ENCODE measurements at regions not wholly inside any gene's neighbourhood (a gene's known extent, or its start where the extent isn't known, plus 50 kb on each side); places are given as distances from the start of the nearest gene placed in this dataset.

DNA sequence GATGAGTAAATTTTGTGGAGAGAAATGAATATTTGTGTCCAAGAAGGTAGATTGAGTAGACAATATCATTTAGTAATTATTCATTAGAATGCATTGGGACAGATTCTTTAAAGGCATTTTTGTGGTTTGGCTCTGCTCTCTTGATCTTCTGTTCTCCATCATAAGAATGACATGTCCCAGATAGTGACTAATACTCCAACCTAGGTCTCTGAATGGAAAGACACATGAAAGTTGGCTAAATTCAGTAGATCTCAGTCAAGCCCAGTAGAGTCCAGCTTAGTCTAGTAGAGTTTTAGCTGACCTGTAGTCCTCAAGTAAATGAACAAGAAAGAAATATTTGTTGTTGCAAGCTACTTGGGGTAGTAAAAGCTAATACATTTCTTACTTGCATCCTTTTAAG, 61.8 kb upstream of the DNAH14 start:
- no peak for DNase-seq
- ATAC-seq (ENCODE audit: poor library complexity), result no peak
- no peaks in the 10 kb centered on the region for H3K27me3 ChIP-seq (ENCODE audit: control insufficient read depth in 1 of 2, insufficient read depth in 2 of 2, low read length in 2 of 2)
- no peak overlapping the region for H3K4me3 Mint-ChIP-seq
- H3K27ac Mint-ChIP-seq, result no peak overlapping the region
- no peak overlapping the region for H3K27ac ChIP-seq (ENCODE audit: low read depth in 1 of 2, low read length in 2 of 2)
- peaks cover 3% of the 10 kb centered on the region for H3K9me3 Mint-ChIP-seq
- H3K36me3 Mint-ChIP-seq (ENCODE audit: low read depth), result no peaks in the 10 kb centered on the region
- POLR2A ChIA-PET, result no interaction called here
- H3K4me3 ChIP-seq (ENCODE audit: low read length), result no peak overlapping the region
- H3K36me3 ChIP-seq (ENCODE audit: insufficient read depth, low read length), result no peaks in the 10 kb centered on the region
- CTCF ChIA-PET, result no interaction called here
- H3K9me3 ChIP-seq (ENCODE audit: control insufficient read depth in 1 of 2, insufficient read depth in 1 of 2, low read length in 2 of 2), result peaks cover 0 to 7% of the 10 kb centered on the region in 2 experiments
- TF ChIP-seq, protein P1, sequence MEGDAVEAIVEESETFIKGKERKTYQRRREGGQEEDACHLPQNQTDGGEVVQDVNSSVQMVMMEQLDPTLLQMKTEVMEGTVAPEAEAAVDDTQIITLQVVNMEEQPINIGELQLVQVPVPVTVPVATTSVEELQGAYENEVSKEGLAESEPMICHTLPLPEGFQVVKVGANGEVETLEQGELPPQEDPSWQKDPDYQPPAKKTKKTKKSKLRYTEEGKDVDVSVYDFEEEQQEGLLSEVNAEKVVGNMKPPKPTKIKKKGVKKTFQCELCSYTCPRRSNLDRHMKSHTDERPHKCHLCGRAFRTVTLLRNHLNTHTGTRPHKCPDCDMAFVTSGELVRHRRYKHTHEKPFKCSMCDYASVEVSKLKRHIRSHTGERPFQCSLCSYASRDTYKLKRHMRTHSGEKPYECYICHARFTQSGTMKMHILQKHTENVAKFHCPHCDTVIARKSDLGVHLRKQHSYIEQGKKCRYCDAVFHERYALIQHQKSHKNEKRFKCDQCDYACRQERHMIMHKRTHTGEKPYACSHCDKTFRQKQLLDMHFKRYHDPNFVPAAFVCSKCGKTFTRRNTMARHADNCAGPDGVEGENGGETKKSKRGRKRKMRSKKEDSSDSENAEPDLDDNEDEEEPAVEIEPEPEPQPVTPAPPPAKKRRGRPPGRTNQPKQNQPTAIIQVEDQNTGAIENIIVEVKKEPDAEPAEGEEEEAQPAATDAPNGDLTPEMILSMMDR (IDR thresholded peaks at IDR 0.05), result no peak
- peaks cover 20% of the 10 kb centered on the region for H3K27me3 Mint-ChIP-seq
- no peaks in the 10 kb centered on the region for H3K4me1 Mint-ChIP-seq (ENCODE audit: low read depth)
- no peaks in the 10 kb centered on the region for H3K4me1 ChIP-seq (ENCODE audit: insufficient read depth, low read length)
- intact Hi-C loops (cut with DNase I, micrococcal nuclease), result no loop called here

DNA sequence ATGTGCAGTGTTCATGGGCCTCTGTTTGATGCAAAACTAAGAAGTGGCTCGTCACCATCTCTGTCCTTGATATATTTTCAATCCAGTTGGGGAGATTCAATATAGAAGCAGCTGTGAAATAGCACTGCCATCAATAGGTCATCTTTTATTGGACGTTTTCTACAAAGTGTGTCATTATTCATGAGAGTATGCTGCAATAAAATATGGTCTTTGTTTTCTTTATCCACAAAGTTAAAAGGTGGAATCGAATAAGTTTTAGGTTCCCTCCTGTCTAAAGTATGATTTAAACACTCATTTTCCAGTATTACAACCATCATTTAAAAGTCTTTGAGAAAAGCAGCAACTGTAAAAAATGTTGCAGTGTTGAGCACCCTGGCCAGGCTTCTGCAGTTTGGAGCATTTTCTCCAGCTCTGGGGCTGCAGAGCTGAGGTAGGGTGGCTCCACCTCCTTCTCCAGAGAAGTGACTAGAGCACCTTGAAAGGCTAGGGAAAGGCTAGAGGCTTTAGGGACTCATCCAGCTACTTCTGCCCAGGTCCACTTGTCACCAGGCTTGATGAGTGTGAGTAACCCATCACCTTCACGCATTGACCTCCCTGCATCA, 56.5 kb upstream of the DNAH14 start:
- TF ChIP-seq, protein P1 (IDR thresholded peaks at IDR 0.05), result no peak
- peaks cover 11% of the 10 kb centered on the region for H3K27me3 Mint-ChIP-seq
- H3K9me3 ChIP-seq (ENCODE audit: control insufficient read depth in 1 of 2, insufficient read depth in 1 of 2, low read length in 2 of 2), result no peaks in the 10 kb centered on the region
- no peaks in the 10 kb centered on the region for H3K4me1 ChIP-seq (ENCODE audit: insufficient read depth, low read length)
- H3K36me3 Mint-ChIP-seq (ENCODE audit: low read depth), result no peaks in the 10 kb centered on the region
- no peaks in the 10 kb centered on the region for H3K4me1 Mint-ChIP-seq (ENCODE audit: low read depth)
- DNase-seq, result no peak
- H3K27me3 ChIP-seq (ENCODE audit: control insufficient read depth in 1 of 2, insufficient read depth in 2 of 2, low read length in 2 of 2), result no peaks in the 10 kb centered on the region
- no peak overlapping the region for H3K27ac Mint-ChIP-seq
- ChIA-PET CTCF (interaction anchor here (2.3 kb wide), 1 partner anchor 10 kb away, joined by 5 read pairs; no protein-coding TSS in a partner anchor), POLR2A (no interaction called here)
- no peaks in the 10 kb centered on the region for H3K9me3 Mint-ChIP-seq
- no peak overlapping the region for H3K27ac ChIP-seq (ENCODE audit: low read depth in 1 of 2, low read length in 2 of 2)
- intact Hi-C loops (cut with DNase I, micrococcal nuclease), result no loop called here
- no peaks in the 10 kb centered on the region for H3K36me3 ChIP-seq (ENCODE audit: insufficient read depth, low read length)
- H3K4me3 ChIP-seq (ENCODE audit: low read length), result no peak overlapping the region
- no peak for ATAC-seq (ENCODE audit: poor library complexity)
- H3K4me3 Mint-ChIP-seq, result no peak overlapping the region

DNA sequence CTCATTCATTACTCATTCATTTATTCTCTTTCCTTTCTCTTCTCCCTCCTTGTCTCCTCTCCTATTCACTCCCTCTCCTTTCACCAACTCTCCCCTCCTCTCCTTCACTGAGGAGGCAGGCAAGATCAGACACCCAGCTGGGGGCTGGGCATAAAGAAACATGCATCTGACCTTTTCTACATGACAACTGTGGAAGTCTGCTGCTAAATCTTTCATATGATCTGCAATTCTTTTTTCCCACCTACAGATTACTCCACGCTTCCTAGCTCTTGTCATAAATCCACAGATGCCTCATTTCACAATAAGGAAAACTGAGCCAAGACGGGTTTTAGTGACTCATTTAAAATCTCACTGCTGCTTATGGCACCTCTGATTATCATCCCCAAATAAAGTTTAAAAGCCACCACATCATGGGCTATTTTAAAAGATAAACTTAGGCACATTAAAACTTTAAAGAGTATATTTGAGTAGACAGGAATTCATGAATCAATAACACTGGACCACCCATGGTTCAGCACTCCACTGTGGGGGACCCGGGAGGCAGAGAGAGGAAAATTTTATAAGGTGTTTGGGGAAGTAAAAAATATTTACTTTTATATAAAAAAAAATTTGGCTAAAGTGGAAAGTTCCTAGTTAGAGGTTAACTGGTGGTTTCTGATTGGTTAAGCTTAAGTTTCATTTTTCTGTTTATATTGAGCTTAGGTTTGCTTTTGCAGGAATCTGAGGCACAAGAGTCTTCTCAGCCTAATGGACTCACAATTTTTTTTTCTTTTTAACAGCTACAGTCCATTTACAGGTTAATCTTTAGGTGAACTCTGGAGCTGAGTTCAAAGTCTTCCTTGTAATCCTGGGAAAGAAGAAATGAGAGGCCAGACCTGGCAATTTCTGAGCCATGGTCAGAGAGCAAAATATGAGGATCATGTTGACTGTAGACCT, 55.8 kb upstream of the DNAH14 start:
- POLR2A ChIA-PET, result no interaction called here
- H3K4me3 Mint-ChIP-seq, result no peak overlapping the region
- DNase-seq, result no peak

More for the DNA sequence above, 55.8 kb upstream of the DNAH14 start:
- Histone ChIP-seq H3K27me3 (ENCODE audit: control insufficient read depth in 1 of 2, insufficient read depth in 2 of 2, low read length in 2 of 2) (peaks cover 0 to 4% of the 10 kb centered on the region in 2 experiments), H3K4me3 (ENCODE audit: low read length) (no peak overlapping the region), H3K36me3 (ENCODE audit: insufficient read depth, low read length) (no peaks in the 10 kb centered on the region), H3K4me1 (ENCODE audit: insufficient read depth, low read length) (no peaks in the 10 kb centered on the region), H3K9me3 (ENCODE audit: control insufficient read depth in 1 of 2, insufficient read depth in 1 of 2, low read length in 2 of 2) (no peaks in the 10 kb centered on the region), H3K27ac (ENCODE audit: low read depth in 1 of 2, low read length in 2 of 2) (no peak overlapping the region)
- no peak for ATAC-seq (ENCODE audit: poor library complexity)
- no peaks in the 10 kb centered on the region for H3K36me3 Mint-ChIP-seq (ENCODE audit: low read depth)
- H3K27me3 Mint-ChIP-seq, result peaks cover 18% of the 10 kb centered on the region
- intact Hi-C loops (cut with DNase I, micrococcal nuclease), result no loop called here
- H3K4me1 Mint-ChIP-seq (ENCODE audit: low read depth), result no peaks in the 10 kb centered on the region
- H3K27ac Mint-ChIP-seq, result no peak overlapping the region
- TF ChIP-seq, protein P1 (IDR thresholded peaks at IDR 0.05), result no peak
- H3K9me3 Mint-ChIP-seq, result no peaks in the 10 kb centered on the region
- CTCF ChIA-PET, result interaction anchor here (2.3 kb wide), 1 partner anchor 11 kb away, joined by 5 read pairs; no protein-coding TSS in a partner anchor

Data from CD4-positive, alpha-beta T cell (primary cell).